OCI-LY7 (cell line): ENCODE measurements at regions not wholly inside any gene's neighbourhood (a gene's known extent, or its start where the extent isn't known, plus 50 kb on each side); places are given as distances from the start of the nearest gene placed in this dataset.

Source experiments
- CTCF ChIP-seq: fragments of 200-600 bp; sonication (generic); conservative IDR thresholded peaks from 2 replicates; pipeline ENCODE4 v1.5.1; 2014; ENCODE audit warnings: mild to moderate bottlenecking, antibody characterized with exemption, low read length, moderate library complexity, mixed read lengths
- EZH2phosphoT487 ChIP-seq: fragments of 200-600 bp; sonication (generic); IDR thresholded peaks from 2 replicates; pipeline ENCODE4 v1.6.1; 2018; ENCODE audit warnings: low read depth, borderline replicate concordance, mild to moderate bottlenecking, mixed run types, antibody characterized with exemption, low read length, moderate library complexity, mixed read lengths

GRCh38 chr7:42858570-42858969, 53.3 kb downstream of the C7orf25 start:
- no peak for TF ChIP-seq CTCF
- no peak for TF ChIP-seq EZH2phosphoT487
